Peyer's patch (tissue), 4 donors: ENCODE measurements at regions not wholly inside any gene's neighbourhood (a gene's known extent, or its start where the extent isn't known, plus 50 kb on each side); places are given as distances from the start of the nearest gene placed in this dataset.

ENCODE experiments used
- CTCF ChIP-seq, 6 experiments: fragments of 450-650 bp in 4 of 6; fragments of 200-600 bp in 2 of 6; sonication (generic) in 1 of 6; IDR thresholded peaks; one replicate each; pipeline ENCODE4 v1.5.1; 2017 to 2019; ENCODE audit warnings: antibody characterized with exemption in 6 of 6, mild to moderate bottlenecking in 3 of 6, moderate library complexity in 1 of 6
- POLR2A ChIP-seq, 2 donors: fragments of 450-650 bp; IDR thresholded peaks; one replicate each; pipeline ENCODE4 v1.5.1; 2017; ENCODE audit warnings: antibody characterized with exemption in 2 of 2, mild to moderate bottlenecking in 2 of 2, moderate library complexity in 2 of 2

- no peak for TF ChIP-seq CTCF (IDR thresholded peaks at IDR 0.05)
- no peak for TF ChIP-seq POLR2A (IDR thresholded peaks at IDR 0.05)
Measured at GRCh38 chr4:75146223-75146622, 213.3 kb downstream of the PARM1 start.
